Mucosa of stomach (tissue), 1 donor: ENCODE measurements at regions not wholly inside any gene's neighbourhood (a gene's known extent, or its start where the extent isn't known, plus 50 kb on each side); places are given as distances from the start of the nearest gene placed in this dataset.

Experiments used
- H3K27me3 ChIP-seq: one replicate; pipeline ENCODE4 v1.7.0; 2013; ENCODE audit warnings: mild to moderate bottlenecking, low read length; ENCODE audit not compliant: control insufficient read depth, insufficient read depth
- H3K36me3 ChIP-seq: one replicate; pipeline ENCODE4 v1.7.0; 2013; ENCODE audit warnings: low read length; ENCODE audit not compliant: control insufficient read depth, insufficient read depth
- H3K4me1 ChIP-seq: one replicate; pipeline ENCODE4 v1.7.0; 2013; ENCODE audit warnings: mild to moderate bottlenecking, low read length; ENCODE audit not compliant: control insufficient read depth, insufficient read depth
- H3K4me3 ChIP-seq: one replicate; pipeline ENCODE4 v1.7.0; 2013; ENCODE audit warnings: low read length
- H3K9ac ChIP-seq: one replicate; pipeline ENCODE4 v1.7.0; 2013; ENCODE audit warnings: mild to moderate bottlenecking, low read length, moderate library complexity
- H3K9me3 ChIP-seq: one replicate; pipeline ENCODE4 v1.7.0; 2013; ENCODE audit warnings: mild to moderate bottlenecking, low read length, moderate library complexity; ENCODE audit not compliant: control insufficient read depth
- donor health status: Pancreatic carcinoma.

GRCh38 chr3:189071446-189071845 is 100.3 kb upstream of the TPRG1 start:
- Histone ChIP-seq H3K27me3 (no peaks in the 10 kb centered on the region), H3K9ac (no peak overlapping the region), H3K36me3 (no peaks in the 10 kb centered on the region), H3K4me3 (no peak overlapping the region), H3K4me1 (no peaks in the 10 kb centered on the region), H3K9me3 (no peaks in the 10 kb centered on the region)

DNA sequence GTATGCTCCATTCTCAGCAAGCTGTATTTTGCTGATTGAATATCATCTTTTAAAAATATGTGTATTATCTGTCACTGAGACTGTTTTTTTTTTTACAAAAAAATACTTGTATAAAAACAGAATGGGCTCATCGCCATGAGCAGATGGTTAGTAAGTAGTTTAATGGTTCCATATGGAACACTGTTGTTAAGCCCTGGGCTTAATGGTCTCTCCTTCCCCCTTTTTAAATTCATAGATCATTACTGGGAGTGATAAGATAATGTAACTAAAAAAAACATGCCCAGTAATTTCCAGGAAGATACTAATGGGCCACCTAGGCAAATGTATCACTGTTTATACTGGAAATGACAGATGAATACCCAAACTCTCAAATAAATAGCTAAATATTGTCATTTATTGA is 95.3 kb upstream of the TPRG1 start:
- no peak overlapping the region for H3K4me3 ChIP-seq
- H3K36me3 ChIP-seq: no peaks in the 10 kb centered on the region
- no peak overlapping the region for H3K9ac ChIP-seq
- H3K9me3 ChIP-seq: no peaks in the 10 kb centered on the region
- H3K4me1 ChIP-seq: no peaks in the 10 kb centered on the region
- no peaks in the 10 kb centered on the region for H3K27me3 ChIP-seq

DNA sequence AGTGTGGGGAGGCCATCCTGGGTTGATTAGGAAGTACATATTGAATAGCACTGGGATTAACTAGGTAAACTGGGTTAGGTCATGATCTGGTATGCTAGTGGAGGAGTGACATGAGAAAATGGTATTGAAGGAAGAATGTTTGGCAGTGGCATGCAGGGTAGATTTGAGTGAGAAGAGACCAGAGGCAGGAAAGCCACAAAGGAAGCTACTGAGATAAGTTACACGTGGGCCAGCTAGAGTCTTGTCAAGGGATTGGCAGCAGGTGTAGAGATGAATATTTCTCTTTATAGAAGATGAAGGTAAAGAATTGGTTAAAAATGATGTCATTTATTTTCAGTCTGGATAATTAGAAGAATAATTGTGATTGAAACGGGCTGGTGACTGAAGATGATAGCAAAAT is 91.0 kb upstream of the TPRG1 start:
- no peaks in the 10 kb centered on the region for H3K4me1 ChIP-seq
- no peak overlapping the region for H3K9ac ChIP-seq
- no peak overlapping the region for H3K4me3 ChIP-seq
- H3K36me3 ChIP-seq: no peaks in the 10 kb centered on the region
- no peaks in the 10 kb centered on the region for H3K27me3 ChIP-seq
- no peaks in the 10 kb centered on the region for H3K9me3 ChIP-seq

- Histone ChIP-seq H3K4me1 (no peaks in the 10 kb centered on the region), H3K9ac (no peak overlapping the region), H3K9me3 (no peaks in the 10 kb centered on the region), H3K4me3 (no peak overlapping the region), H3K36me3 (no peaks in the 10 kb centered on the region), H3K27me3 (no peaks in the 10 kb centered on the region)
Measured at GRCh38 chr3:189082666-189083427, 88.9 kb upstream of the TPRG1 start.

DNA sequence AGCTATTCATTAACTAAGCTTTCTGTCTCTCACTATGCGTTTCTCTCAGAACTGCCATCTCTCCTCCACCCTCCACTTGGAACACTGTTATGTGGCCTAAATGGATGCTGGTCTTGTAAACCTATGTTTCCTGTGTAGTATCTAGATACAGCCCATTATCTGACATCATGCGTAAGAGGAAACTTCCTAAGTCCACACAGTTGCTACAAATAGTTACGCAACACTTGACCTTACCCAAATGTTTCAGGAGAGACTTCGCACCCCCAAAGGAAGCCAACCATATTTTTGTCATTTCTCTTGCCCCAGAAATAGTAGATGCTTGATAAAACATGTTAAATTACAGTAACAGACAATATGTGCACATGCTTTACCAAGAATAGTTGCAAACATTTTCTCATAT is 87.2 kb upstream of the TPRG1 start:
- H3K36me3 ChIP-seq: no peaks in the 10 kb centered on the region
- no peak overlapping the region for H3K4me3 ChIP-seq
- H3K27me3 ChIP-seq: no peaks in the 10 kb centered on the region
- no peak overlapping the region for H3K9ac ChIP-seq
- H3K9me3 ChIP-seq: no peaks in the 10 kb centered on the region
- H3K4me1 ChIP-seq: no peaks in the 10 kb centered on the region

- H3K9ac ChIP-seq: no peak overlapping the region
- H3K4me3 ChIP-seq: no peak overlapping the region
- no peaks in the 10 kb centered on the region for H3K36me3 ChIP-seq
- H3K4me1 ChIP-seq: no peaks in the 10 kb centered on the region
- no peaks in the 10 kb centered on the region for H3K27me3 ChIP-seq
- H3K9me3 ChIP-seq: no peaks in the 10 kb centered on the region
Measured at GRCh38 chr3:189092547-189092946, 79.2 kb upstream of the TPRG1 start.

GRCh38 chr3:189094539-189094938 is 77.2 kb upstream of the TPRG1 start:
- no peaks in the 10 kb centered on the region for H3K27me3 ChIP-seq
- no peaks in the 10 kb centered on the region for H3K4me1 ChIP-seq
- H3K36me3 ChIP-seq: no peaks in the 10 kb centered on the region
- no peak overlapping the region for H3K4me3 ChIP-seq
- H3K9me3 ChIP-seq: no peaks in the 10 kb centered on the region
- no peak overlapping the region for H3K9ac ChIP-seq

GRCh38 chr3:189096092-189096491 is 75.7 kb upstream of the TPRG1 start:
- Histone ChIP-seq H3K4me3 (no peak overlapping the region), H3K36me3 (no peaks in the 10 kb centered on the region), H3K9me3 (no peaks in the 10 kb centered on the region), H3K4me1 (no peaks in the 10 kb centered on the region), H3K27me3 (no peaks in the 10 kb centered on the region), H3K9ac (no peak overlapping the region)

DNA sequence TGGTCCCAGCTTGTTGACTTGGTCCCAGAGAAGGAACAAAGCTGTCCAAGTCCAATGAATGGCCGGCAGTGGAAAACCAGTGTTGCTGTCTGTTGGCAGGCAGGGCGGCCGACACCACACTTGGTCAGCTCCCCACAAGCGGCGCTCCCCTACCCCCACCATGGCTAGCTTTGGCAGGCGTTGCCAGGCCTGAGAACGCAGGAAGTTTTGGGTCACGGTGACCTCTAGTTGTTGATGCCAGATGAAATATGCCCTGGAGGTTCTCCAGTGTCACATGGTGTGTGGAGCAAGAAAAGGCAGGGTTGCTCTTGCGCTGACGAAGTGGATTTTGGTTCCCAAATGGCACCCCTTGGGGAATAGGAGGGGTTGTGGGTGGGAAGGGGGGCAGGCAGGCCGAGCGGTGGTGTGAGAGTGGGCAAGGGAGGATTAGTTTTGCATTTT is 72.7 kb upstream of the TPRG1 start:
- no peak overlapping the region for H3K4me3 ChIP-seq
- H3K4me1 ChIP-seq: no peaks in the 10 kb centered on the region
- no peaks in the 10 kb centered on the region for H3K36me3 ChIP-seq
- H3K27me3 ChIP-seq: no peaks in the 10 kb centered on the region
- no peaks in the 10 kb centered on the region for H3K9me3 ChIP-seq
- H3K9ac ChIP-seq: no peak overlapping the region

- Histone ChIP-seq H3K4me1 (no peaks in the 10 kb centered on the region), H3K9ac (no peak overlapping the region), H3K4me3 (no peak overlapping the region)
Measured at GRCh38 chr3:189099505-189100290, 72.1 kb upstream of the TPRG1 start.

DNA sequence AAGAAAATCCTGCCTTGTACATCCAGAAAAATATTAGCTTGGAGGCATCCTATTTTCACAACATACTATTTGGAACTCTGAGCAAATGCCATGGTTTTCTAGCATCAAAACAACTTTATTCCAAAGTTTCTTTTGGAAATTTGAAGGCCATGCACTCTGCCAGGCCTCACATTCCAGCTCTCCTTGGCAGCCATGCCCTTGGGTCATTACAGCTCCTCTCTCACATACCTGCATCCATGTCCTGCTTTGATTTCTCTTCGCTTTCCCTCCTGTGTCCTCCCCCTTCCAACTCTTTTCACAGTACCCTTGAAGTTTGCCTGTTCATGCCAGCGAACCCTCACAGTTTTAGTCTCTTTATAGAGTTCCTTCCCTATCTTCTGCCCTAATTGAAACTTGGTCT is 70.9 kb upstream of the TPRG1 start:
- H3K9ac ChIP-seq: no peak overlapping the region
- no peaks in the 10 kb centered on the region for H3K4me1 ChIP-seq
- H3K27me3 ChIP-seq: no peaks in the 10 kb centered on the region
- H3K9me3 ChIP-seq: no peaks in the 10 kb centered on the region
- no peak overlapping the region for H3K4me3 ChIP-seq
- H3K36me3 ChIP-seq: no peaks in the 10 kb centered on the region

More at GRCh38 chr3:189099505-189100290, 72.1 kb upstream of the TPRG1 start:
- no peaks in the 10 kb centered on the region for H3K9me3 ChIP-seq
- no peaks in the 10 kb centered on the region for H3K36me3 ChIP-seq
- no peaks in the 10 kb centered on the region for H3K27me3 ChIP-seq

- Histone ChIP-seq H3K4me1 (no peaks in the 10 kb centered on the region), H3K9ac (no peak overlapping the region), H3K36me3 (no peaks in the 10 kb centered on the region), H3K9me3 (no peaks in the 10 kb centered on the region), H3K4me3 (no peak overlapping the region), H3K27me3 (no peaks in the 10 kb centered on the region)
Measured at GRCh38 chr3:189101594-189101993, 70.2 kb upstream of the TPRG1 start.
